Inferior parietal cortex (tissue), 1 donor: ENCODE measurements at regions not wholly inside any gene's neighbourhood (a gene's known extent, or its start where the extent isn't known, plus 50 kb on each side); places are given as distances from the start of the nearest gene placed in this dataset.
"Not testable (repeated sequence)": the region's sequence is repeated elsewhere in the genome, so short reads cannot be mapped to it uniquely, and the experiment has no call there.

Source experiments
- DNase-seq: peaks from one replicate; pipeline ENCODE4 v3.0.0-alpha.2; 2016; ENCODE audit errors: extremely low spot score

DNA sequence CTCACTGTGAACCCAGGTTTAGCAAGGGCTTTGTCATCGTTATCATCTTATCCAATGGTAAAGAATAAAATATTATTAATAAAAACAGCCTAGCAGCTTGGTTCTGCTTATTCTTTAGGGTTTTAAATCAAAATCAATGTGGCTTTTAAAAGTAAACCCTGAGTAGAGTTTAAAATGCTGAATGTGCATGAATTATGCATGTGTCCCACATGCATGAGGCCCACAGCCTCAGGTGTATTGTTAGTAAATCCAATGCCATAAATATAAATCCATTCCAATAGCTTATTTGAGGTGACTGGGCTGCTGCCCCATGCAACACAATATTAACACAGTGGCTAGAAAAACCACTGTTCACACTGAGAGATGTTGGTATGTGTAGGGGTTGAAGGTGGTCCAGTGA lies 254.1 kb downstream of the HNMT start:
- DNase-seq = no peak

DNA sequence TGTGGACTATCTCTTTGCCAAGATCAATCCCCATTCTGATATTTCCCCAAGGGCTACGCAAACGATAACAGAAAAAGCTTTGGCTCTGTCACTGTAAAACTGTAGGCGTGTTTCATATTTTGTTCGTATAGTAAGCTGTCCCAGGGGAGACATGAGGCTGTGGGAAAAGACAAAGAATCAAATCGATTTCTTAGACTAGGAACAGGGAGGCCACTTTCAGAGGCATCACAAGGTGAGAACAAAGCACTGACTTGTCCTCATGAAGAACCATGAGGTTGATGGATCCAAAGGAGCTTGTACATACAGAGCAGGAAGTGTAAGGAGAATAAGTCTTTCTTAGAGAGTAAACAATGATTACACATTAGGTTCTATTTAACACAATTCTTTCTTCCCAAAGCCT lies 255.7 kb downstream of the HNMT start:
- DNase-seq = no peak

DNA sequence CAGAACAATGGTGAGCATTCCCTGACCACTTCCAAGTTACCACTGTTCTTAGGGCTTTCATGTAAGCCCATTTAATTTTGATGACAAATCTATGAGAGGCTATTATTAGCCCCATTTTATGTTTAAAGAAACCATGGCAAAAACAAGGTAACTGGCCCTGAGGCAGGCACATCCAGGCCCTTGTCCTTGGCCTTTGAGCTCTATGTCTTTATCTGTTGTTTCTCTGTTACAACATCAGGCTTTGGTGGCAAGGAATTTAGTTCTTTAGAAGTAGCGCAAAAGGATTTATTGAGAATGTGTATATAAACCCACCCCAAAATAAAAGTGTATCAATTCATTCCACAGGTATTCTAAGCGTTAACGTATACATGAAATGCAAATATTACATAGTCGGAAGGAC lies 257.1 kb downstream of the HNMT start:
- no peak for DNase-seq

DNA sequence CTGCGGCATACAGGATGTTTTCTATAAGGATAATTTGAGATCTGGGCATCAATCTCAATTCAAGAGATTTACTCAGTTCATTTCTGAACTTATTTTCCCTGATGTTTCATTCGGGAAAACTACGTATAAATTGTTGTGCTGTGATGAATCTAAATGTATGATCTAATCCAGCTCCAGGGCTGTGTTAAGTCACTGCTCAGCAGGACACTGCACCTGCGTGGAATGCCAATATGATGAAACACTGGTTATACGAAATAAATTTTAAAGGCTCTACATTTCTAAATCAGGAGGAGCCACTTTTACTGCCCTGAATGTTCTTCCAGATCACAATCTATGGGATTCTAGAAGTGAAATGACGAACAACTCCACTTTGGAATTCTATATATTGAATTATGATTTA lies 259.0 kb downstream of the HNMT start:
- DNase-seq = no peak

DNA sequence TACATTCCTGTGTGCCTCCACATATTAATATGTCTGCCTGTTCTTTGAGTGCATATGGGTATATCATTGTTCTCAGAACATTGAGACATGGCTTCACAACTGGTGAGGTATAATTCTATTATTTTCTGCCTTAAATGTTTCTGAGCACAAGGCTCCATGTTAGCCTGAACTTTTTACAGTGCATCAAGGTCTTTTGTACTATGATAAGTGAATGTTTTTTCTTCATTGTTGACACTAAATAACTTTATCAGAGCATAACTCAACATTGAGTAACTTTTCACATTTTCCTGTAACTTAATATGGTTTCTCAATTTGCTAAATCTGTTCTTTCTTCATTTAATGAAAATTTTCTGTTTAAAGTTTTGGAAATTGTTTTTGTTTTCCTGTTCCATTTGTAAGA lies 262.9 kb downstream of the HNMT start:
- DNase-seq = no peak

DNA sequence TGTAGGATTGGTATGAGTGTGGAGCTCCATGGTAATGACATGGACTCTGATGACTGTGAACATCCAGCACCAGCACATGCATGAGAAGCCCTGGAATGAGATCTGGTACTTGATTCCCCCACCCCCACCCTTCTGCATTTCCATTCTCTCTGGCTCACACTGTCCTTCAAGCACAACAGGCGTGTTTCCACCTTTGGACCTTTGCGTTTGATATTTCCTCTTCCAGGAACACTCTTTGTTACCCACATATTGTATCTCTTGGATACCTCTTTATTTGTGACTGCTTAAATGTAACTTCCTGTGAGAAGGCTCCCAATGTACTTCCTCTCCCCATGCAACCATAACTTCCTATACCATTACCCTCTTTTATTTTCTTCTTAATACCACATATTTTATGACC lies 263.8 kb downstream of the HNMT start:
- DNase-seq = no peak

DNA sequence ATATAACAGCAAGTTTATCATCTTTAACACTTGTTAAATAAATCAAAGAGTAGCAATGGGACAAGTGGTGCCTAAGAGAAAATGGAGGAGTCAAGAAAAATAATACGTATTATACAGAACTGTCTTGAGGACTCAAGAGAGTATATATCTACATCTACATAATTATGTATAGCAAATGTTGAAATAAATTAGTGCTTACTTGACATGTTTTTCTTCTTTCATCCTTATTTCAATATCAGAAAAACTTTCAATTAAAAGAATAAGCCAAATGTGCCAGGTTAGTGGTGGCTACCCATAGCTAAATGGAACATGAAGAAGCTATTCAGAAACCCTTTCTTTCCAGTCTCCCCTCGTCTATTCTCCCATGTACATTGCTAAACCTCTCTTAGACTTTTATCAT lies 267.3 kb upstream of the SPOPL start:
- no peak for DNase-seq

DNA sequence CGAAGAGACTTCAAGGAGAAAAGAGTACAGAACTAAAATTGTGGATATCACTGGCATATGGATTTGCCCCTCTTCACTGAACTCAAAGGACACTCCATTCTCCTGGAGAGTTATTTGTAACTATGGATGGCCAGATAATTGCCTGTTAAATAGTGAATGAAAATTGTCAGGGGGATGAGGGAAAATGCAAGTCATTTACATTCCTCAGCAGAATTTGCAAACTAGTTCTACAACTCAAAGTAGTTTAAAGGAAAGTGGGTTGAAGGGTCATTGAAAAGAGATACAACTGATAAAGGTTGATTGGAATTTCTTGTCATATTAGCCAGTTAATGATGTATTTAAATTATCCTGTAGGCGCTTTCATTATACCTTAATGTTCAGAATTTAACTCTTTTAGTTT lies 266.5 kb upstream of the SPOPL start:
- DNase-seq = no peak

DNA sequence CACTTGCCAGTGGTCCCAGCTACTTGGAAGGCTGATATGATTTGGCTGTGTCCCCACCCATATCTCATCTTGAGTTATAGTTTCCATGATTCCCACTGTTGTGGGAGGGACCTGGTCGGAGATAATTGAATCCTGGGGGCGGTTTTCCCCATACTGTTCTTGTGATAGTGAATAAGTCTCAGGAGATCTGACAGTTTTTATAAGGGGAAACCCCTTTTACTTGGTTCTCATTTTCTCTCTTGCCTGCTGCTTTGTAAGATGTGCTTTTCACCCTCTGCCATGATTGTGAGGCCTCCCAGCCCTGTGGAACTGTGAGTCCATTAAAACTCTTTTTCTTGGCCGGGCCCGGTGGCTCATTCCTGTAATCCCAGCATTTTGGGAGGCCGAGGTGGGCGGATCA lies 265.4 kb upstream of the SPOPL start:
- DNase-seq = no peak

DNA sequence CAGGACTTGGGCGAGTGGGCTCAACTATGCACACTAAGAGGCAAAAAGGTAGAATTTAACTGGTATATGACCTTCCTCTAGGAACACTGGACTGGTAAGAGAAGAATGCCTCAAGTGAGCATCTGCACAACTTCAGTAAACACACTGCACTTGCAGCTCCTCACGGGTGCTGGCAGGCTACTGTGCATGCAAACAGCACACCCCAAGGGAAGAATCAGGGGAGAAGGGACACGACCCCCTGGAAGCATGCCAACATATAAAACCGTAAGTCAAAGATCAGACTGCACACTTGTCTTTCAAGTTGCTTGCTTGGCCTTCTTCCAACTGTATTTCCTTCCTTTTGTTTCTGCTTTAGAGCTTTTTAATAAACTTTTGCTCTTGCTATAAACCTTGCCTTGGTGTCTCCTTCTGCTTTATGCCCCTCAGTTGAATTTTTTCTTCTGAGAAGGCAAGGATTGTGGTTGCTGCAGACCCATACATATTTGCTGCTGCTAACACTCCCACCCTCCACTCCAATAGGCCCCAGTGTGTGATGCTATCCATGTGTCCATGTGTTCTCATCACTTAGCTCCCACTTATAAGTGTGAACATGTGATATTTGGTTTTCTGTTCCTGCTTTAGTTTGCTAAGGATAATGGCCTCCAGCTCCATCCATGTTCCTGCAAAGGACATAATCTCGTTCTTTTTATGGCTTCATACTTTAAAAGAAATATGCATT lies 263.7 kb upstream of the SPOPL start:
- no peak for DNase-seq

DNA sequence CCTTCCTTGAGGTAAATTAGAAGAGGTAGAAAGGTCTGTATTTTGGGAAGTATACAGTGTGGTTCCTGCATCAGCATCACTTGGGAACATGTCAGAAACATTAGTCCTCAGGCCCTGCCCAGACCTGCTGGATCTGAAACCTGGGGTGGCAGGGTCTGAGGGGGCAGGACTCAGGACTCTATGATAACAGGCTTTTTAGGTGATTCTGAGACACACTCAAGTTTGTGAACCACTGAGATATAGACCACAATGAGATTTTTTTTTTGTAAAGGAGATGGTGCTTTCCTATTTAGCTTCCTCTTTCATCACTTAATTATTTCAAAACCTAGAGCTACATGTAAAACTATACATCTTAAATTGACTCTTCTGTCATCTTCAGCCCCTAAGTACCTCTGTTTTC lies 262.7 kb upstream of the SPOPL start:
- DNase-seq = no peak

DNA sequence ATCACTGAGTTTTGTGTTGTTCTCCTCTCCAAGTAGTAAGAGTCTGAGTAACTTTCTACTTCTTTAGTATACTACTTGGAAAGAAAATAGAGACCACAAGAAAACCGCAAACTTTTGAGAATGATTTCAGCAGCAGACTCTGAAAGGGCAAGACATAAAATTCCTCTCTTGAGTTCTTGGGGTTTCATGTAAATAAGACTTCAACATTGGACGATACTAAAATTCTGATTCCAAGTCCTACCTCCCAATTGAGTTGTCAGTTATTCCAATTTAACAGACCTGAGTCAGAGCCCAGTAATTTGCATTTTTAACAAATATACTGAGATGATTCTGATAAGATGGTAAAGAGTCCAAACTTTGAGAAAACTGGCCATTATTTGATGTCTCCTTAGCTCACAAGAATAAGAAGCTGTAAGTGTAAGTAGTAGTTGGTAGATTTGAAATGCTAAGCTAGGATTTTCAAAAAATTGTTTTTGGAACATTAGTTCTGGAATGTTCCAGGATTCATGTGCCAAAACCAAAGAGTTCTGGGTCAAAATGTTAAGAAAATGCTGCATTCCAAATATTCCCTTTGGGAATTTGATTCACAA lies 261.6 kb upstream of the SPOPL start:
- no peak for DNase-seq

DNA sequence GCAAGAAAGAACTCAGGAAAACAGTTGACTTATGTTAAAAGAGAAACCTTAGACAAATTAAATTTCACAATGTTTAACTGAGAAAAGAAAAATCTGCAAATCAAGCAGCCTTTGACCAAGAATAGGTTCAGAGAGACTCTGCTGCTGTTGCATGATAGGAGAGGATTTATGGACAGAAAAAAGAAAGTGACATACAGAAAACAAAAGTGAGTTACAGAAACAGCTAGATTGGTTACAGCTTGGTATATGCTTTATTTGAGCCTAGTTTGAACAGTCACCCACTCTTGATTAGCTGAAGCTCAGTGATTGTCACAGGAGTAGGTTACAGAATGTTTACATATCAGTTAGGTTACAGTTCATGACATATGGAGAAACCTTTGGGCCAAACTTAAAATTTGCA lies 258.2 kb upstream of the SPOPL start:
- DNase-seq = no peak

DNA sequence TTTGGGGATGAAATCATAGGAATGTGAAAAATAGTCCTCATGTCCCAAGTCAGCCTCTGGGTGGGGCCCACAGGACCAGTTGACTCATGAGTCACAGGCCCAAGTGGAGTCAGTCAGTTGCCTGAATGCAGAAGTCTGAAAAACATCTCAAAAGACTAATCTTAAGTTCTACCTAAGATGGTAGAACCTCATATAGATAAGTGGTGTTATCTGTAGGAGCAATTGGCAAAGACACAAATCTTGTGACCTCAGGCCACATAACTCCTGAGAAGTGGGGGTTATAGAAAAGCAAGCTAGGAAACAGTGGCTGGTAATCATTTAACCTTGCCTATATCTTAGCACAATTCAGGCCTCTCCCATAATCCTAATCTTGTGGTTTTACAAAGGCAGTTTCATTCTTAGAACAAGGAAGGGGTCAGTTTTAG lies 257.1 kb upstream of the SPOPL start:
- no peak for DNase-seq

DNA sequence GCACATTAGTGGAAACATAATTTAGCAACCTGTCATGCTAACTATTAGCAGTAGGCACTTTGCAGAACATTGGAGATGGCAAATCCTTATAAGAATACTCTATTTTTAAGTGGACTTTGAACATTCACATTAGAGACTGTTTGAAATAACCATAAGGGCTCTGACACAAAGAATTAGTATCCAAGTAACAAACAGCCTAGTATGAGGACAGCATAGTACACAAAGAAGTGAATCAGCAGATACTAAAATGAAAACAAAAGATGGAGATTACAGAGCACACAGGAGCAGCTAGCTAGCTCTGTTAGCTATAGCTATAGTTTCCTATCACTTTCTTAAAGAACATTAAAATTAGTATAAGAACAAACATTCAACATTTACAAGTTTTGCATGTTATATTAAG lies 256.3 kb upstream of the SPOPL start:
- no peak for DNase-seq

DNA sequence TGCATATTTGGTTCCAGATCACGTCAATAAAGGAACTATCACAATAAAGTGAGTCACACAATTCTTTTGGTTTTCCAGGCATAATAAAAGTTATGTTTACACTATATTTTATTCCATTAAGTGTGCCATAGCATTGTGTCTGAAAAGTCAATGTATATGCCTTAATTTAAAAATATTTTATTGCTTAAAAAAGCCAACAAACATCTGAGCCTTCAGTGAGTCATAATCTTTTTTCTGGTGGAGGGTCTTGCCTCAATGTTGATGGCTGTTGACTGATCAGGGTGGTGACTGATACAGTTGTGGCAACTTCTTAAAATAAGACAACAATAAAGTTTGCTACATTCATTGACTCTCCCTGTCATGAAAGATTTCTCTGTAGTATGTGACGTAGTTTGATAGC lies 254.3 kb upstream of the SPOPL start:
- DNase-seq = no peak

DNA sequence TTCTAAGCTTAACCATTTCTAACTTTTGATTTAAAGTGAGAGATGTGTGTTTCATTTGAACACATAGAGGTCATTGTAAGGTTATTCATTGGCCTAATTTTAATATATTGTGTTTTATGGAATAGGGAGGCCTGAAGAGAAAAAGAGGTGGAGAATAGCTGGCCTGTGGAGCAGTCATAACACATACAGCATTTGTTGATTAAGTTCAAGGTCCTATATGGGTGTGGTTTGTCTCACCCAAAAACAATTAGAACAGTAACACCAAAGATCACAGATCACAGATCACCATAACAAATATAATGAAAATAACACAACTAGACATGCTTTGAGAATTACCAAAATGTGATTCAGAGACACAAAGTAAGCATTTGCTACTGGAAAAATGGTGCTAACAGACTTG lies 252.4 kb upstream of the SPOPL start:
- no peak for DNase-seq

DNA sequence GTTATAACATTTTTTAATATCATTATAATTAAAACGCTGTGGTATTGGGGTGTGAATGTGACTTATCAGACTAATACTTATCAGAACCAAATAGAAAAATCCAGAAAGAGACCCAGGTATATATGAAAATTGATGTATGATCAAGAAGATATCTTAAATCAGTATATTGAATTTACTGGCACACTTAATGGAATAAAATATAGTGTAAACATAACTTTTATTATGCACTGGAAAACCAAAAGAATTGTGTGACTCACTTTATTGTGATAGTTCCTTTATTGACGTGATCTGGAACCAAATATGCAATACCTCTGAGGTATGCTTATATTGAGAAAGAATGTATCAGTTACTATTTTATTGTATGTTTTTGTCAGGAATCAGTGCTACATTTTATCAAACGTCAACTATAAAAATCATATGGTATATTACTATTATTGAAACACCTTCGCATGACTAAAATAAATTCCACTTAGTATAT lies 250.7 kb upstream of the SPOPL start:
- not testable (repeated sequence) for DNase-seq

DNA sequence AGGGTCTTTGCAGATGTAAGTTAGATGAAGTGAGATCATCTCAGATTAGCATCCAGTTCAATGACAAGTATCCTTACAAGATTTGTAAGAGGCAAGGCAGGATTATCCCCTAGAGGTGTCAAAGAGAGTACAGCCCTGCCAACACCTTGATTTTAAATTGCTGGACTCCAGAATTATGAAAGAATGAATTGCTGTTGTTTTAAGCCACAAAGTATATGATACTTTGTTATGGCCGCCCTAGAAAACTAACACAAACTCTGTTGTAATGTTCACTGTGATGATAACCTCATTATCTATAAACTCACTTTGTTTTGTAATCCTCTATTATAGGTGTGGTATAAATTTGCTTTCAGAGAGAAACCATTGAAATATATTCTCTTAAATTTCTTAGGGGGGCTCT lies 249.0 kb upstream of the SPOPL start:
- no peak for DNase-seq

DNA sequence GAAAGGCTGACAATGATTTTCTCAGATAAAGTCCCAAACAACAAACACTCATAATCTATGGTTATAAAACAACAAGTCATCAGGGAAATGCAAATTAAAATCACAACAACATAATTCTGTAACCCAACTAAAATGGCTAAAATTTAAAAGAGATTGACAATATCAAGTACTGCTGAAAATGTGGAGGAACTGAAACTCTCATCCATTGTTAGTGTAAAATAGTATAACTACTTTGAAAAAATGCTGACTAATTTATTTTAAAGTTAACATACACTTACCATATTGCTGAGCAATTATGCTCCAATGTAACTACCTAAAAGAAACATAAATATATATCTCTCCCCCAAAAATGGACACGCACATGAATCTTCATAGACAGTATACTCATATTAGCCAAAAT lies 245.9 kb upstream of the SPOPL start:
- DNase-seq = no peak

DNA sequence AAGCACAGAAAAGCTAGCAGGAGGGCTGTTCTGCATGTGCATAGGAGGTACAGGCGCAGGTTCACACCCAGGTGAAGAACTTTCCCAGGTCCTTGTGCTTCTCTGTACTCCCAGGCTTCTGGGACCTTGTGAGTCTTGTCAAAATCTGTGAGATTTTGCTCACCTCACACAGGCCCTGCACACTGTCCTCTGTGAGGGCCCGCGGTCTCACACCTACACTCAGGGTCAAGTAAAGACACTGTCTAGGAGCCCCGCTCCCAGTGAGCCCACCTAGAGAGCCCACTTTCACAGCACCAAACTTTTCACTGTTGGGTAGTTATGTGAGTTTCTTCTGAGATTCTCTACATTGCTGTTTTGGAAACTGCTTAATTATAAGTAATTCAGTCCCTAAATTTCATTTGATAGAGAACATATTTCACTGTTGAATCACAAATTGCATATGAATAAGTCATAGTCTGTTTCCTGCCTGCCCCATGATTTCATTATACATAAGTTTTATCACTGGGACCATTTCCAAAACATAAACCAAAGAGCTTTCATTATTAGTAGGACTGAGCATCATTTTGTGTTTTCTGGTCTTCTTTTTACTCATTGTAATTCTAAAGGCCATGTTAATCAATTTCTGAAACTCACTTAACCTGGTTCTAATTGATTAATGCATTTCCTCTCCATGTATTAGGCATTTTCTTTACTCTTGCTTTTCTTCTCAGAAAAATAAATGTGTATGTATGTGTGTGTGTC lies 234.2 kb upstream of the SPOPL start:
- no peak for DNase-seq

DNA sequence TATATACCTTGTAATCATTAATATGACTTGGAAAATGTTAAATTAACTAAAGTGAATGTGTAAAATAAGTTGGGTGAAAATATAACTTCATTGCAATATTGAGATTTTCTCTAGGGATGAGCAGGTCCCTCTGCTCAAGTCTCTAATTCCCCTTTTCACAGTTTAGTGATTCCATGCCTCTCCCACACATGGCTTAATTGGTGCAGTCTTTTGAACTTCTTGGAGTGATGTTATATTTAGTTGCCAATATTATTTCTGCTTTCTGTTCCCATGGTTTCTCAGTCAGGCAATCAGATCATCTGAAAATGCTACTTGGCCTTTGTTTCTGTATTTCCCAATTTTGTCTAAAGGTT lies 233.7 kb upstream of the SPOPL start:
- no peak for DNase-seq

DNA sequence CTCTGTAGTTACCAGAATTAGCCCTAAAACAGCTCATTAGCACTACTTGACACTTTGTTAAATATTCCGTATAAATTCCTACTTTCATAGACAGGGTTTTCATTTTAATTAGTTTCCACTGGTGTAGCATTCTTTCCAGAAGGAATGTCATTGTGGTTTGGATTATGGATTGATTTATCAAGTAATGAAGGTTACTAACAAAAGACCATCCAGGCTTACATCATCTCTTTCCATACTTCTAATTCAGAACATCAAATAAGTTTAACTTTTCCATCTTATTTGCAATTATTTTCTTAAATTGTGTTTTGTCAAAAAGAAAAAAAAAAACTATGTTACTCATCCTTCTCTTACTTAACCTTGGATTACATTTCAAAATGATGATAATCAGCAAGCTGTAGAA lies 231.8 kb upstream of the SPOPL start:
- DNase-seq = no peak
